NAMALWA (cell line): ENCODE measurements at regions not wholly inside any gene's neighbourhood (a gene's known extent, or its start where the extent isn't known, plus 50 kb on each side); places are given as distances from the start of the nearest gene placed in this dataset.

Experiments
- DNase-seq: peaks from one replicate; pipeline ENCODE4 v3.0.0-alpha.2; 2015; ENCODE audit warnings: low spot score

DNA sequence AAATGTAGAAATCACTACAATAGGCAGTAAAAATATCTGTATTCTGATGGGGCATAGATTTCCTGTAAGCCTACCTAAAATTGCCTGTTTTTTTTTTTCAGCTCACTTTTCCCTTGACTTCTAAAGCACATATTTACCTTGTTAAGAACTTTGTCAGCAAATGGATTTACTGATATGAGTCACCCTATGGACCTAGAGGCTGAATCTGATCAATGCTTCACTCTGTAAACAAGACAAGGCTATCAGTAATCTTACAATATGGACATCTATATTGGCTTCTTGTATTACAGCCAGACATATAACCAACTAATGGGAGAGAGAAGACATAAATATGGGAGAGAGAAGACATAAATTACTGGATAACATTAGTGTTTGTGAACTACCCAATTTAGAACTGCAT is 792.7 kb upstream of the CHD1 start:
- no peak for DNase-seq

DNA sequence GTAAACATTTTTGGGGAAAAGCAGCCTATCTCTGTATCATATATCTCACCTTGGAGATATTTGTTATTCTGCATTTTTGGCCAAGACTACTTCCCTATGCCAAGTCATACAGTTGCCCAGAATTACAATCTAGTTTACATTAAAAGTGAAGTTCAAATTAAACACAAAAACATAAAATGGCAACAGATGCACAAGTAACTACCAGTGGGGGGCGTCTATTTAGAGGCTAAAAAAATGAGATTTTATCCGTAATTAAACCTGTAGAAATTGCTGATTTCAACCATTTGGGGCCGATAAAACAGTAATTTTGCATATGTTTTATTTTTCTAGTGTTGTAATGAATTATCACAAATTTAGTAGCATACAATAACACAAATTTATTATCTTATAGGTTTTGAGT is 787.1 kb upstream of the CHD1 start:
- DNase-seq, result no peak

DNA sequence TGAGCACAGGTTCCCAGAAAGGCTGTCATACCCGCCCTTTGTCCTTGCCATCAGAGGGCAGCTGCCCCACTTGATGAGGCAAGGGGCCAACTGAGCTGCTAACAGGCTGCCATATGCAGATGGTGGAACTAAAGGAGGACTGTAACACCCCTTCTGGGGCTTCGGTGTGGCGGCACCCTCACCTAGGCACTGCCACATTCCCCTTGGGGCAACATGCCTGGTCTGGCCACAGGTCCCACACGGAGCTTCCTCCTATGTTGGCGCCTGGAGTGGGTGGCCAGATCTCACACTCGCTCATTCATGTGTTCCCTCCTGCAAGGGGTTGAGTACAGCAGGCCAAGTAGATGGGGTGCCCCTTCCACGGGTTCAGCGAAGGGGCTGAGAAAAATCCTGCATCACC is 777.4 kb upstream of the CHD1 start:
- no peak for DNase-seq

DNA sequence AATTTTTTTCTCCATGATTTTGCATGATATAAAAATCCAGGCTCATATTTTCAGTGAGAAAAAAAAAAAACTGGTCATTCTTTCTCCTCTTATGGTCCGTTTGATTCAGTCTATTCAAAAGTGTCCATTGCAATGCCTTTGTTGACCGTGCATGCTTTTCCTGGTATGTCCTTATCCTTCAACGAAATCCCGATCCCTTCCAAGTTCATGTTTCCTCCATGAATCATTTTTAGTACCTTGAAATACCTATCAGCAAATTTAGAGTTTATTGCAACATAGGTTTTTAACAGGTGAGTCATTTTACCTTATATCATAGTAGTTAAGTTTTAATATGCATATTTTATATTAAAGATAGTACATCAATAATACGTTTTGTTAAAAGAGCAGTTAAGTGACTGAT is 773.8 kb upstream of the CHD1 start:
- DNase-seq, result no peak

DNA sequence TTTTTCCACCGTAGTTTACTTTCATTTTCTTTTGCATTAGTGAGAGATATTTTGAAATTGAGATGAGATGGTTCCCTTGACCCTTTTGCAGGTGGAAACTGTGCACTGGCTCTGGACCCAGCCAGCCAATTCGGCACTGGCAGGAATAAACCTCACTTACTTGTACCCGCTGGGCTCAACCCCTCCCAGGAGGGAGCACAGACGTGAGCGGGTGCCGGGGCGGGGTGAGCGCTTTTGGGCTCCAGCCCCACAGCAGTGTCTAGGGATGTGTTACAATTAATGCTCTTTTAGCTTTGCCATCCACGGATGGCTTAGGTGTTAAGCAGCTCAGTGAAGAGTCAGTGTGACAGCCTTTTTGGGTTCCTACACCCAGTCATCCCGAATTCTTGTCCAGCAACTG is 766.1 kb upstream of the CHD1 start:
- DNase-seq, result no peak

DNA sequence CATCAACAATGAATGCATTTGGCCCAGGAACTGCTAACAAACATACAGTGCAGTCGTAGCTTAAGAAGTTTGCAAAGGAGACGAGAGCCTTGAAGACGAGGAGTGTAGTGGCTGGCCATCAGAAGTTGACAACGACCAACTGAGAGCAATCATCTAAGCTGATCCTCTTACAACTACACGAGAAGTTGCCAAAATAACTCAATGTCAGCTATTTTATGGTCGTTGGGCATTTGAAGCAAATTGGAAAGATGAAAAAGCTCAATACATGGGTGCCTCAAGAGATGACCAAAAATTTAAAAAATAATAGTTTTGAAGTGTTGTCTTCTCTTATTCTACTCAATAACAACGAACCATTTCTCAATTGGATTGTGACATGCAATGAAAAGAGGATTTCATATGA is 757.7 kb upstream of the CHD1 start:
- no peak for DNase-seq

DNA sequence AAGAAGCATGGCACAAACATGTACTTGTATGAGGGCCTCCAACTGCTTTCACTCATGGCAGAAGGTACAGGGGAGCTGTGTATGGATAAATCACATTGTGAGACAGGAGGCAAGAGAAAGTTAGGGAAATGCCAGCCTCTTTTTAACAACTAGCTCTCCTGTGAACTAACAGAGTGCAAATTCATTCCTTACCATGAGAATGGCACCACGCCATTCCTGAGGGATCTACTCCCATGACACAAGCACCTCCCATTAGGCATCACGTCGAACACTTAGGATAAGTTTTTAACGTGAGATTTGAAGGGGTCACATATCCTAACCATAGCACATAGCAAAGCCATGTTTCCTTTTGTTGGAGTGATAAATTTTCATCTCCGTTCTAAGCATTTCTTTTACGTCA is 747.2 kb upstream of the CHD1 start:
- DNase-seq, result no peak

DNA sequence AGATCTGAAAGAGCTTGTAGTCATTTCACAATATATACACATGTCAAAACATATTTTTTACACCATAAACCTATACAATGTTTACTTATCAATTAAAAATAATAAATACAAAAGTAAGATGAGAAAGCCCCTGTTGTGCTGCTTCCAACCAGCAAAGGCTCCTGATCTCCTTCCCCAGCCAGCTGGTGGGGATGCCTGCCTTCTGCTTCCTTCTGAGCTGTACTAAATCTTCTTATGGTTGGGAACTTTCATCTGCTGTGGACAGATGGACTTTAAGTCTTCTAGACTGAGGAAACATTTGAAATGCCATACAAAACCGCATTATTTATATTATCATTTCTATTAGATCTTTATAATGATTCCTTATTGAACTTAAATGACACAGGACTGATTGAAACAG is 745.3 kb upstream of the CHD1 start:
- DNase-seq, result no peak

DNA sequence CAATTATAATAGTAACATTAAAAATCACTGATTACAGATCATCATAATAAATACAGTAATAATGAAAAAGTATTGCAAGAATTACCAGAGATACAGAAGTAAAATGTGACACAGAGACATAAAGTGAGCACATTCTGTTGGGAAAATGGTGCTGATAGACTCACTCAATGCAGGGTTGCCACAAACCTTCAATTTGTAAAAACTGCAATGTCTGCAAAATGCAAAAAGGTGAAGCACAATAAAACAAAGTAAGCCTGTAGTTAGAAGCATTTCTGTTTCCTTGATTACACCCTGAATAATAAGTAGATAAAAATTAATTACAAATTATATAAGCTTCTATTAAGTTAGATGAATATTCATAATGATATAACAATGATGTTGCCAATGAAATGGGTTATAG is 736.2 kb upstream of the CHD1 start:
- no peak for DNase-seq

DNA sequence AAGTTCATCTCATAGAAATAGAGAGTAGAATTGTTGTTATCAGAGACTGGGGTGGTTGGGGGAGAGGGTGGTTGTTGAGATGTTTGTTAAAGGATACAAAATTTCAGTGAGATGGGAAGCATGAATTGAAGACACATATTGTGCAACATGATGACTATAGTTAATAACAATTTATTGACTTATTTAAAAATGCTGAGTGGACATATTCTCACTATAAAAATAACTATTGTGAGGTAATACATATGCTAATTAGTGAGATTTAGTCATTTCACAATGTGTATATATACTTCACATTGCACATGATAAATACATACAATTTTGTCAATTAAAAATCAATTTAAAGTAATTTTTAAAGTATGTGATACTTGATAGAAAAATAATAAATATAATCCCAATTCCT is 722.5 kb upstream of the CHD1 start:
- DNase-seq, result no peak

DNA sequence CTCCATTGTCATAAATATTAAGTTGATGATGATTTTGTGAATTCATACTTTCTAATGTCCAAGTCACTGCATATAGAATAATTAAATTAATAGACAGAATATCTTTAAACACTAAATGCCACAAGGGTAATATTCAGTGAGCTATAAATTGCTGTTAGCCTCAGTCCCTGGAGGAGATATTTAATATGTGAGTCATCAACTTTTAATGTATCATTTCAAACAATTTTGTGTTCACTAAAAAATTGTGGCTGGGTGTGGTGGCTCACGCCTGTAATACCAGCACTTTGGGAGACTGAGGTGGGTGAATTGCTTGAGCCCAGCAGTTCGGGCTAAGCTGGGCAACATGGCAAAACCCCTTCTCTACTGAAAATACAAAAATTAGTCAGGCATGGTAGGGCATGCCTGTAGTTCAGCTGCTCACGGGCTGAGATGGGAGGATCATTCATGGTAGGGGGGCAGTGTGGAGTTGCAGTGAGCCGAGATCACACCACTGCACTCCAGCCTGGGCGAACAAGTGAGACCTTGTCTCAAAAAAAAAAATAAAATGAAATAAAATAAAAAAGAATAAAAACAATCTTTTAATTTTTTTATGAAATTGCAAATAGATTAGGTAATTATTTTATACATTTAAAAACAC is 717.3 kb upstream of the CHD1 start:
- no peak for DNase-seq

DNA sequence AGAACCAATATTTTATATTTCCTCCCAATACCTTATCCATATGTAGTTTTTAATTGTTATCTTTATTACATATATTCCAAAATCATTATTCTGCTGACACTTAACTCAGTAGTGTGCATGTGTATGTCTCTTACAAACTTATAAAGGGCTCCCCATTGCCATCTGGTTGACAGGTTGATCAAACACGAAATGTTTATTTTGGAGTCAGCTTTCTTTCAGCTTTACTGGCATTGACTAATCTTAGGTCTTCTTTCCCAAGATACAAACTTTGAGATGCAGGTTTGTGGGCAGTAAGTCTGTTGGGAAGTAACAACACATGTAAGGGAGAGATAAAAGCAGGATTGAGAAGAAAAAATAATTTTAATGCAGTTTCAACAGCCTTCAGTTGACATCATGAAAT is 716.0 kb upstream of the CHD1 start:
- DNase-seq, result no peak

DNA sequence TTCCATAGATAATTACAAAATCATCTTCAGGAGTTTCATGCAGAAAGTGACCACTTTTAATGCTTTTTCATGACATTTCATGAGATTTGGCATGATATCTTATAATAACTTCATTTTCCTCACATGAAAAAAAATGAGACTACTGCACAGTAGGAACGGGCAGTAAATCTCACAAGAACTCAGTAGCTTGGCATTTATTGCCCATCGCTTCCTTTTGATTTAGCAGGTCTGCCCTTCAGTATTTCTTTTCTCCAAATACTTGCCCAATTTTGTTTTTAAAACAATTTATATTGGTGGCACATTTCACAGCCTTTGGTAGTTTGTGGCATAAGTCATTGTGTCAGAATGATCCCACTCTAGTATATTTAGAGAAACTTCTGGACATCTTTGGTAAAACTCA is 711.8 kb upstream of the CHD1 start:
- DNase-seq, result no peak

DNA sequence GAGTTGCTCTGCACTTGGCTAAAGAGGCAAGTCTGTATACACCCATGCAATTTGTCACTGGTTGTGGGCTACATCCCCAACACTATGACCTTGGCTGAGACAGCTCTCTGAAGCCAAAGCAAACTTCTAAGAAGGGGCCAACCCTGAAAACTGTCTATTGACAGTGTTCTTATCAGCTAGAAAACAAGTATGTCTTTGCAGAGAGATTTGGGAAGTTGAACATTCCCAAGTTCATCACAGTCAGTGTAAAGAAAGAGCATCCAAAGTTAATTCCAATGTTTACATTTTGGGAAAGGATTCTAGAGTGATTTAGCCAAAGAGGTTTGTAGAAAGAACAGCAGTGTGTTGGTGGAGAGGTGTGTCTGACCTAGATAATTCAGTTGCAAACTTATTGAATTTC is 711.1 kb upstream of the CHD1 start:
- DNase-seq, result no peak

DNA sequence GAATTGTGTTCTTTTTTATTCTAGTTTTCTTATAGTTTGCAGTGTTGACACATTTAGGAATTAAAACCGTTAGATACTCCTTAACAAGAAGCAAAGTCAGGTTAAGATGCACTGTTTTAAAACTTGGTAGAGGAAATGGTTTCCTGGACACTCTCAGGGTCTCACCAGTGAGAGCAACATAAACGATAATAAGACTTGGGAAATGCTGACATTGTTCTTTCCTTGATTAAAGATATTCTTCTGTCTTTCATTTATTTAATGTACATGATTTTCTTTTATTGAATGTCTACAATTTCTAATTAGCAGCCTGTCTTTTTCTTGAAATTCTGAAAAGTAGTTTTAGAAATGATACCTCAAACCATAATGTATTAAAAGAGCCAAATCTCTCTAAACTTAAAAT is 707.9 kb upstream of the CHD1 start:
- DNase-seq, result no peak

DNA sequence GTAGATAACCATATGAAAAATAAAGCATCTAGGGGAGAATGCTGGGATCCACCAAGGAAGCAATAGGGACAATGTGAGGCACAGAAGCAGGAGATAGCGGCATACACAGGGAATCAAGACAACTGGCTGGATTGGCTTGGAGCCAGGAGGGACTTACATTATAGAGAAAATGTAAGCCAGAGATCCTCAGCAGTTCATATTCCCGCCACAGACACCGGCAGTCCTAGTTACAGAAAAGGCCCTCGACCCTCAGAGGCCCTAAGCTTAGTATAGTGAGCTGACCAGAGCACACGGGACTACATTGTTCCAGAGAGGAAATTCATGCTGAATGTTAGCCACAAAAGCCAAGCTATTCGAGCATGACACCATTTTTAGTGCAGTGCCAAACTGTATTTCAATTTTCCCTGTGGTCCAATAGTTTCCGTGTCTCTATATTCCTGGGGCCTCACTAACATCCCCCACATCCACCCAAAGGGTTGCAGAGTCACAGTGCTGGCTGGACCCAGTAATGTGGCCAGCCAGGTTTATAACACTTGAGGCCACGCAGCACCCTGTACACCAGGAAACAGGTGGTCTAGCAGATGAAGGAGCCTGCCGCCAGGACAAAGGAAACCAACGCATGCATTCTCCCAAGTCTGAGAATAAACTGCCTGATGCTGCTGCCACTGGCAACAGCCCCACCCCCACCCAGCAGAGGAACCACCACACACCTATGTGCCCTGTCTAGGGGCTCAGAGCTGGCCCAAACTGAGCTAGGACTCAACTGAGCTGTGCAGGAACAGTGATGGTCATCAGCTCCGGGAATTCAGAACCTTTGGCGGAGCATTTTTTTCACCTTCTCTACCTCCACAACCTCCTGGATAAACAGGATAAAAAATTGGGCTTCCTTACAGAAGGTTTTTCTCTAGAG is 693.2 kb upstream of the CHD1 start:
- DNase-seq, result no peak

DNA sequence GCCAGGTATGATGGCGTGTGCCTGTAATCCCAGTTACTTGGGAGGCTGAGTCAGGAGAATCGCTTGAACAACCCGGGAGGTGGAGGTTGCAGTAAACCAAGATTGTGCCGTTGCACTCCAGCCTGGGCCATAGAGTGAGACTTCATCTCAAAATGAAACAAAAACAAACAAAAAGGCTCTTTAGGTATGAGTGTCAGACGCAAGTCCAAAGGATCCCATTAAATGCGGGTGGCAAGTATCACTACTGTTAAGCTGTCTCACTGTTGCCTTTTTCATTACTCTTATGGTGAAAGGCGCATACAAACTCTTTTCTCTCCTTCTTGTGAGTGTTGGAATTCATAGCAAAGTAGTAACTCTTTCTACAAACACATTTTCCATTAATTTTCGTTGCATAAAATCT is 688.5 kb upstream of the CHD1 start:
- no peak for DNase-seq

DNA sequence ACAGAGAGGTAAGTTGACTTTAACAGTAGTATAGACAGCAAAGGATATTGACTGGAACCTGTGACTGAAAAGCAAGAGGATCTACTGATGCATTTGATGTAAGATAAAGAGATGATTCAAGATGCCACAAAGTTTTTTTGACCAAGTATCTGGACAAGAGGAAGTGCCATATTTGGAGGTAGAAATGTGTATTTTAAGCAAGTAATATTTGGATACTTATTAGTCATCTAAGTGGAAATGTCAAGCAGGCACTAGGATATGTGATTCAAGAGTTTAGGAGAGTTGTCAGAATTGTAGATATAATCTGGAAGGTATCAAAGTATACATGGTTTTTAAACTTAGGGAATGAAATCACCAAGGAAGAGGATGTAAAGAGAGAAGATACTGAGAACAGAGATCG is 686.1 kb upstream of the CHD1 start:
- DNase-seq, result no peak

DNA sequence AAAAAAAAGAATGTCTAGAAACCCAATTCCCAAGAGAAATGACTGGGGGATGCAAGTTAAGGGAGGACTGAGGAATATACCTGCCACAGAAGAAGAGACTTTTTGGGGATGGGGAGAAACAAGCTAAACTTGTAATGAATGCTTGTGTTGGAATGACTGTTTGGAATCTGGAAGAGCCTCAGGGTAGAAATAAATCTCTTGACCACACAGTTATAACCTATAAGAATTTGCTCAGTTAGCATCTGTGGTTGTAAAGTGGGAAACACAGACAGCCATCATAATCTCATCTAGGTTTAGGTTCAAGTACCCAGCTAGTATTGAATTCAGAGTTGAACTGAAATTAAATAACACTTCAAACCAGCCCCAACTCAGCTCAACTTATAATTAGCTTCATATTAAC is 678.3 kb upstream of the CHD1 start:
- no peak for DNase-seq

DNA sequence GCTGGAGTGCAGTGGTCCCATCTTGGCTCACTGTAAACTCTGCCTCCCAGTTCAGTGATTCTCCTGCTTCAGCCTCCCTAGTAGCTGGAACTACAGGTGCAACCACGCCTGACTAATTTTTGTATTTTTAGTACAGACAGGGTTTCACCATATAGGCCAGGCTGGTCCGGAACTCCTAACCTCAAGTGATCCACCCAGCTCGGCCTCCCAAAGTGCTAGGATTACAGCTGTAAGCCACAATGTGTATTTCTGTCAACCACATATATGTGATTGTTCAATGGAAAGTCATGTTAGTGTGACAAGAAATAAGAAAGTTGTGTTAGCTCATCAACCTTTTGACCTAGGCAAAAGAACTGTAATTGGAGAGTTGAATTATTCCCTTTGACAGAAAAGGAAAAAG is 677.1 kb upstream of the CHD1 start:
- DNase-seq, result no peak

DNA sequence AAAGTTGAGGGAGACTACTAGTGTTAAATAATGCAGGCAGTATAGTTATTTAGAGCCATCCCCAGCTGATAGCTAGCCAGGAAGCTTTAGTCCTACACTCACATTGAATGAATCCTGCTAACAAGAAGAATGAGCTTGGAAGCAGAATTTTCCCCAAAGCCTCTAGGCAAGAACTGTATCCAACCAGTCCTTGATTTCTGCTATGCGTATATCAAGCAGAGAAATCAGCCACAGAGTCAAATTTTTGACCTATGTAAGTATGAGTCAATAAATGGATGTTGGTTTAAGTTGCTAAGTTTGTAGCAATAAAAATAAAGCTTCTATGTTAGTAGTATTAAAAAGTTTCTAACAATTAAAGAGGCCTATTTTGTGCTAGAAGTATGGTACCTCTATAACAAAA is 672.1 kb upstream of the CHD1 start:
- DNase-seq, result no peak

DNA sequence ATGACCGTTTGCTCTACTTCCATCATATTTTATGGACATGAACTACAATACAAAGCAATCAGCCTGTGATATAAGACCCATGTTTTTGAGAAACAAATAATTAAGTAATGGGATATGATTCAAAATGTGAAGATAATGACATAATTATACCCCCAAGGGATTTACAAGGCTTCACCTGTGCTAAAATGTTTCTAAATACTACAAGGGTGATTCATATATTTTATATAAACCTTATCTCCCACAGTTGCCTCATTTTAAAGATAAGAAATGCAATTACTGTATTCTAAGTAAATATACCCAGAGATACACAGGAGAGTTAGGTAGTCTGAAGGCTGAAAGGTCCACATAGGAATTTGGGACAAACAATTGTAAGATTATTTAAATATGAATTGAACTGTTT is 662.0 kb upstream of the CHD1 start:
- no peak for DNase-seq

DNA sequence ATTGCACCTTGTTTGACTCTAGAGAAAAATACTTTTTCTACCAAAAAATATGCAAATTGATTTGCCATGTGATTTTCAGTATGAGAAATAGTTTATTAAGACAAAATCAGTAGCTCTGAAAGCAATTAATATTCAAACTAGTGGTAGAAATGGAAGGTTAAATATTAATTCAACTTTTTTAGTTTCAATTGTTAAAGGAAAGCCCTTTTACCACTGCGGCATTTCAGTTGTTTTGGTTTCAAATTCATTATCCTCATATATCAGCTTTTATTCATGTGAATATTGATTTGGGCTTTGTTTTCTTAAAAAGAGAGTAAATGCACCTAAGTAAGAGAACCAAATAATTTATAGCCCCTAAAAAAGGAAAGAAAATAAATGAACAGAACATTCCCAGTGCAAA is 660.6 kb upstream of the CHD1 start:
- no peak for DNase-seq

DNA sequence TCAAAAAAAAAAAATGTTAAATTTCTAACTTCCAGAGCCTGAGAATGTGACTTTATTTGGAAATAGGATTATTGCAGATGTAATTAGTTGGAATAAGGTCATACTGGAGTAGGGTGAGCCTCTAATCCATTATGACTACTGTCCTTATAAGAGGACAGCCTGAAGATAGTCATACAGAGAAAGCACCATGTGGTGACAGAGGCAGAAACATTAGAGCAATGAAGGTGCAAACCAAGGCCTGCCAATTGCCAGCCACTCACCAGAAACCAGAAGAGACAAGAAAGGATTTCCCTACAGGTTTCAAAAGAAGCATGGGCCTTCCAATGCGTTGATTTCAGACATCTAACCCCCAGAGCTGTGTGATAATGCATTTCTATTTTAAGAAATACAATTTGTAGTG is 659.2 kb upstream of the CHD1 start:
- no peak for DNase-seq
